Heart right ventricle (tissue), 16 donors: ENCODE measurements at regions not wholly inside any gene's neighbourhood (a gene's known extent, or its start where the extent isn't known, plus 50 kb on each side); places are given as distances from the start of the nearest gene placed in this dataset.

ENCODE experiments used
- ATAC-seq, 8 donors: fragments of 200-7000 bp; cut with Tn5 transposase; one replicate each; pipeline ENCODE4 v1.9.1; 2020; ENCODE audit warnings: mild to moderate bottlenecking in 8 of 8, moderate library complexity in 8 of 8, moderate number of reproducible peaks in 1 of 8
- DNase-seq, 2 donors: peaks; one replicate each; pipeline ENCODE4 v3.0.0-alpha.2; 2020
- H3K27ac ChIP-seq, 10 donors: fragments of 200-600 bp; sonication (generic) in 2 of 10; one replicate each; pipeline versions ENCODE4 v1.5.0 to v1.8.0; 2020 to 2022; ENCODE audit warnings: mild to moderate bottlenecking in 3 of 10
- H3K27me3 ChIP-seq, 7 donors: fragments of 200-600 bp; one replicate each; pipeline ENCODE4 v1.8.0; 2021 to 2022; ENCODE audit warnings: mild to moderate bottlenecking in 2 of 7
- H3K36me3 ChIP-seq, 9 donors: fragments of 200-600 bp; sonication (generic) in 1 of 9; one replicate each; pipeline versions ENCODE4 v1.5.0 to v1.8.0; 2020 to 2022; ENCODE audit warnings: mild to moderate bottlenecking in 2 of 9
- H3K4me1 ChIP-seq, 9 donors: fragments of 200-600 bp; sonication (generic) in 1 of 9; one replicate each; pipeline versions ENCODE4 v1.5.0 to v1.8.0; 2020 to 2022; ENCODE audit warnings: mild to moderate bottlenecking in 4 of 9
- H3K4me3 ChIP-seq, 10 donors: fragments of 200-600 bp; sonication (generic) in 2 of 10; one replicate each; pipeline versions ENCODE4 v1.5.0 to v1.8.0; 2020 to 2022; ENCODE audit warnings: mild to moderate bottlenecking in 7 of 10, moderate library complexity in 2 of 10
- H3K9me3 ChIP-seq, 11 donors: fragments of 200-600 bp in 10 of 11; sonication (generic) in 2 of 11; one replicate each; pipeline versions ENCODE4 v1.5.0 to v1.8.0; 2013 to 2022; ENCODE audit warnings: mild to moderate bottlenecking in 2 of 11, control low read depth in 1 of 11, moderate library complexity in 1 of 11
- WGBS, 2 donors: extraction: QIAGEN DNeasy Blood & Tissue Kit; methylation state at CpG; one replicate each; pipeline ENCODE4 v1.1.7; 2013; ENCODE audit warnings: inconsistent platforms in 1 of 2; 5-methylcytosine and 5-hydroxymethylcytosine counted together
- intact Hi-C, 10 donors: fragments of 100-400 bp; cut with DNase I; formaldehyde crosslinking; loops; one replicate each; pipeline versions ENCODE4 v1.11.1 to v1.14.2; 2022
- TF ChIP-seq, protein P1 (sequence below), 9 donors: fragments of 200-600 bp; sonication (generic) in 2 of 9; IDR thresholded peaks; one replicate each; pipeline versions ENCODE4 v1.5.0 to v1.8.0; 2021 to 2022; ENCODE audit warnings: antibody characterized with exemption in 9 of 9, mild to moderate bottlenecking in 5 of 9, moderate library complexity in 1 of 9
- donor health status: Arrhythmogenic right ventricular cardiomyopathy.
- donor health status: ischemic (EF 13 %, LVEDD 7.1; RV severe dilation, severe dysfunction).
- donor health status: healthy with polysubstance abuse.
- donor health status: DM: no; HTN: yes; CAD: no.
- donor health status: DM: no; HTN: no; CAD: no.
- donor health status: ischemic (EF 25% LVEDD 6.9; RV normal size, moderate dysfunction).
- donor health status: ischemic (EF 25% LVEDD 5.7; RV mildly dilated, moderate dysfunction).
- donor health status: healthy.
- donor health status: DM: yes; HTN: yes; CAD: no.
- donor health status: Ischemic cardiomyopathy.
- donor health status: ischemic (EF 35%, LVEDD 5.7; RV mildly dilated, moderate dysfunction).
- donor health status: nonischemic (EF 11% LVEDD 7.7; RV severe dilation, severe dysfunction).
- donor health status: DM: yes; HTN: yes; CAD: no.
- donor health status: PGD.
- donor health status: ischemic (EF 29% LVEDD 5.4; RV normal size, mild dysfunction).
- donor health status: nonischemic (EF 23%, LVEDD 6.1; RV moderate dilation, normal function).

GRCh38 chr15:35721751-35722150 is 175.8 kb upstream of the DPH6 start:
- no peaks in the 10 kb centered on the region for H3K27me3 ChIP-seq
- no peak overlapping the region for H3K4me3 ChIP-seq
- H3K27ac ChIP-seq, result no peak overlapping the region
- DNase-seq, result no peak
- peaks cover 0 to 4% (median 0%) of the 10 kb centered on the region in 9 donors for H3K4me1 ChIP-seq
- no peaks in the 10 kb centered on the region for H3K36me3 ChIP-seq
- ATAC-seq, result no peak
- WGBS, 2 donors, result 89 to 90% methylated on average over 4 of the region's 4 CpGs
- H3K9me3 ChIP-seq, result no peaks in the 10 kb centered on the region
- intact Hi-C loops, result no loop called here
- TF ChIP-seq, protein P1, sequence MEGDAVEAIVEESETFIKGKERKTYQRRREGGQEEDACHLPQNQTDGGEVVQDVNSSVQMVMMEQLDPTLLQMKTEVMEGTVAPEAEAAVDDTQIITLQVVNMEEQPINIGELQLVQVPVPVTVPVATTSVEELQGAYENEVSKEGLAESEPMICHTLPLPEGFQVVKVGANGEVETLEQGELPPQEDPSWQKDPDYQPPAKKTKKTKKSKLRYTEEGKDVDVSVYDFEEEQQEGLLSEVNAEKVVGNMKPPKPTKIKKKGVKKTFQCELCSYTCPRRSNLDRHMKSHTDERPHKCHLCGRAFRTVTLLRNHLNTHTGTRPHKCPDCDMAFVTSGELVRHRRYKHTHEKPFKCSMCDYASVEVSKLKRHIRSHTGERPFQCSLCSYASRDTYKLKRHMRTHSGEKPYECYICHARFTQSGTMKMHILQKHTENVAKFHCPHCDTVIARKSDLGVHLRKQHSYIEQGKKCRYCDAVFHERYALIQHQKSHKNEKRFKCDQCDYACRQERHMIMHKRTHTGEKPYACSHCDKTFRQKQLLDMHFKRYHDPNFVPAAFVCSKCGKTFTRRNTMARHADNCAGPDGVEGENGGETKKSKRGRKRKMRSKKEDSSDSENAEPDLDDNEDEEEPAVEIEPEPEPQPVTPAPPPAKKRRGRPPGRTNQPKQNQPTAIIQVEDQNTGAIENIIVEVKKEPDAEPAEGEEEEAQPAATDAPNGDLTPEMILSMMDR (IDR thresholded peaks at IDR 0.05), result no peak

- Histone ChIP-seq H3K4me1 (peaks cover 0 to 4% (median 0%) of the 10 kb centered on the region in 9 donors), H3K27me3 (no peaks in the 10 kb centered on the region), H3K4me3 (no peak overlapping the region), H3K9me3 (no peaks in the 10 kb centered on the region), H3K27ac (no peak overlapping the region), H3K36me3 (no peaks in the 10 kb centered on the region)
- DNase-seq, result no peak
- TF ChIP-seq, protein P1 (IDR thresholded peaks at IDR 0.05), result no peak
- intact Hi-C loops, result no loop called here
- no peak for ATAC-seq
- WGBS, 2 donors, result 92 to 94% methylated on average over 3 of the region's 3 CpGs
Measured at GRCh38 chr15:35722501-35722900, 176.5 kb upstream of the DPH6 start.

- WGBS, 2 donors, result 37 to 61% methylated on average over 5 of the region's 5 CpGs
- ATAC-seq, result no peak
Measured at GRCh38 chr15:35723120-35723847, 177.3 kb upstream of the DPH6 start.

DNA sequence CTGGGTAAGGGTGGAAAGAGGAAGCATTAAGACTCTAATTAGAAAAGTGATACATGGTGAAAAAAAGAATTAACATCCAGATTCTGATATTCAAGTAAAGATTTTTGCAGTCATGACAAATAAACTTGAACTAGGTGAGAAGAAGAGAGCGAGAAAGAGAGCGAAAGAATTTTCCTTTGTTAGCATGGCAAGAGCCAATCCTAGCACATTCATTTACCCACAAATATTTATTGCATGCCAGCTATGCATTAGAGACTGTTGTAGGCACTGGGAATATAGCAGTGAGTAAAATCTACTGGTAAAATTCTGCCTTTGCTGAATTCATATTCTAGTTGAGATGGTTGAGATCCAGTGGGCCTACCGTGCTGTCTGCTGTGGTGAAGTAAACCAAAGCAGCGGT is 177.9 kb upstream of the DPH6 start:
- TF ChIP-seq, protein P1 (IDR thresholded peaks at IDR 0.05), result no peak
- ATAC-seq, result no peak
- no peak for DNase-seq
- no peaks in the 10 kb centered on the region for H3K27me3 ChIP-seq
- H3K36me3 ChIP-seq, result no peaks in the 10 kb centered on the region
- H3K4me1 ChIP-seq, result no peaks in the 10 kb centered on the region
- 96 to 98% methylated on average over 4 of the region's 4 CpGs for WGBS, 2 donors
- H3K9me3 ChIP-seq, result no peaks in the 10 kb centered on the region
- H3K27ac ChIP-seq, result no peak overlapping the region
- no peak overlapping the region for H3K4me3 ChIP-seq
- intact Hi-C loops, result no loop called here

More at GRCh38 chr15:35723120-35723847, 177.3 kb upstream of the DPH6 start:
- DNase-seq, result no peak
- intact Hi-C loops, result no loop called here
- Histone ChIP-seq H3K4me3 (no peak overlapping the region), H3K4me1 (no peaks in the 10 kb centered on the region), H3K27me3 (no peaks in the 10 kb centered on the region), H3K36me3 (no peaks in the 10 kb centered on the region), H3K27ac (no peak overlapping the region), H3K9me3 (no peaks in the 10 kb centered on the region)
- TF ChIP-seq, protein P1 (IDR thresholded peaks at IDR 0.05), result no peak
